AG09309 (cell line): ENCODE measurements at regions not wholly inside any gene's neighbourhood (a gene's known extent, or its start where the extent isn't known, plus 50 kb on each side); places are given as distances from the start of the nearest gene placed in this dataset.
A peak's percentile ranks its signal among the peaks of the same experiment; 100 is the strongest.

ENCODE experiments used
- DNase-seq: peaks from one replicate; pipeline ENCODE4 v3.0.0-alpha.2; 2010; ENCODE audit warnings: low read depth
- H3K4me3 ChIP-seq: 2 replicates; pipeline ENCODE4 v1.5.1; 2011; ENCODE audit warnings: mild to moderate bottlenecking, low read depth, low read length, moderate library complexity; ENCODE audit not compliant: control insufficient read depth
- TF ChIP-seq, protein P1 (sequence below): IDR thresholded peaks from 2 replicates; pipeline ENCODE4 v1.5.1; 2011; ENCODE audit warnings: mild to moderate bottlenecking, low read depth, low read length, inconsistent platforms; ENCODE audit not compliant: insufficient read depth, control insufficient read depth; ENCODE audit errors: missing control alignments

- TF ChIP-seq, protein P1, sequence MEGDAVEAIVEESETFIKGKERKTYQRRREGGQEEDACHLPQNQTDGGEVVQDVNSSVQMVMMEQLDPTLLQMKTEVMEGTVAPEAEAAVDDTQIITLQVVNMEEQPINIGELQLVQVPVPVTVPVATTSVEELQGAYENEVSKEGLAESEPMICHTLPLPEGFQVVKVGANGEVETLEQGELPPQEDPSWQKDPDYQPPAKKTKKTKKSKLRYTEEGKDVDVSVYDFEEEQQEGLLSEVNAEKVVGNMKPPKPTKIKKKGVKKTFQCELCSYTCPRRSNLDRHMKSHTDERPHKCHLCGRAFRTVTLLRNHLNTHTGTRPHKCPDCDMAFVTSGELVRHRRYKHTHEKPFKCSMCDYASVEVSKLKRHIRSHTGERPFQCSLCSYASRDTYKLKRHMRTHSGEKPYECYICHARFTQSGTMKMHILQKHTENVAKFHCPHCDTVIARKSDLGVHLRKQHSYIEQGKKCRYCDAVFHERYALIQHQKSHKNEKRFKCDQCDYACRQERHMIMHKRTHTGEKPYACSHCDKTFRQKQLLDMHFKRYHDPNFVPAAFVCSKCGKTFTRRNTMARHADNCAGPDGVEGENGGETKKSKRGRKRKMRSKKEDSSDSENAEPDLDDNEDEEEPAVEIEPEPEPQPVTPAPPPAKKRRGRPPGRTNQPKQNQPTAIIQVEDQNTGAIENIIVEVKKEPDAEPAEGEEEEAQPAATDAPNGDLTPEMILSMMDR: no peak
Observed at GRCh38 chr3:144629381-144629780, 657.8 kb downstream of the DIPK2A start.

DNA sequence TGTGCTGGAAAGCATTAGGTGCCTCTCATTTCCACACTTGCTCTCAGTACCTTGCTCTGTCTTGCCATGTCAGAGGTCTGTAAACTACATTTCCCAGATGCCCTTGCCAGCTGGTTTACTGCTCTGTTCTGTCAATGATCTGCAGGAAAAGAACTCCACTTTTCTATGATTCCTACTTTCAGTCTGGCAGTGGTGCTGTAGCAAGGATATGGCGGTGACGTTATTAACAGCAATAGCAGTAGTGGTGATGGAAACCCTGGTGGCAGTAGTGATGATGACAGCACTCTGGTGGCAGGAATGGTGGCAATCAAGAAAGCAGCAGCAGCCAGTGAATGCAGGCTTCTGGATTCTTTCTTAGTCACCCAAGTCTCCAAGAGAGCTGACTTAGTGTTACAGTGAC is 665.2 kb downstream of the DIPK2A start:
- H3K4me3 ChIP-seq: no peak overlapping the region
- no peak for DNase-seq
- TF ChIP-seq, protein P1: no peak

More at GRCh38 chr3:144629381-144629780, 657.8 kb downstream of the DIPK2A start:
- no peak overlapping the region for H3K4me3 ChIP-seq
- DNase-seq: no peak

DNA sequence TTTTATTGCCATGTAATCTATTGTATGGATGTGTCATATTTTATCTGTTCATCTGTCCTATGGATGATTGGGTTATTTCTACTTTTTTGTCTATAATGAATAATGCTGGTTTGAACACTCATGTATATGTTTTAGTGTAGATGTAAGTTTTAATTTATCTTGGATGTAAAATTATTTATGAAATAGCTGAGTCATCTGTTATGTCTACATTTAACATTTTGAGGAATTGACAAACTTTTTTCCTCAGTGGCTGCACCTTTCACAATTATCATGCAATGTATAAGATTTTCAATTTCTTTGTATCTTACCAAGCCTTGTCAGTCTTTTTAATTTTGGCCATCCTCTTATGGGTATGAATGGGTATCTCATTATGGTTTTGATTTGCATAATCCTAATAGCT is 666.4 kb downstream of the DIPK2A start:
- TF ChIP-seq, protein P1: no peak
- no peak overlapping the region for H3K4me3 ChIP-seq
- DNase-seq: no peak

GRCh38 chr3:144643771-144644198 is 672.2 kb downstream of the DIPK2A start:
- H3K4me3 ChIP-seq: no peak overlapping the region
- peak; percentile 14 for DNase-seq
- TF ChIP-seq, protein P1: no peak

DNA sequence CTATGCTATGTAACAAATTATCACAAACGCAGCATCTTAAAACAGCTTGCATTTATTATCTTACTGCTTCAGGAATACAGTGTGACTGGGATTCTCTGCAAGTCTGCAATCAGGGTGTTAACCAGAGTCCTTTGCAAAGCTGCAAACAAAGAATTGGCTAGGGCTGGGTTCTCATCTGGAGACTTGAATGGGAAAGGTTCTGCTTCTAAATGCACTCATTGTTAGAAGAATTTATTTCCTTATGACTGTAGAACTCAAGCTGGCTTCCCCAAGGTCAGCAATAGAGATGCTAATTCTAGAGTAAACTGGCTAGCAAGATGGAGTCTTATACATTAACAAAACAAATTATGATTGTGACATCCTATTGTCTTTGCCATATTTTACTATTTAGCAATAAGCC is 673.7 kb downstream of the DIPK2A start:
- no peak for DNase-seq
- TF ChIP-seq, protein P1: no peak

DNA sequence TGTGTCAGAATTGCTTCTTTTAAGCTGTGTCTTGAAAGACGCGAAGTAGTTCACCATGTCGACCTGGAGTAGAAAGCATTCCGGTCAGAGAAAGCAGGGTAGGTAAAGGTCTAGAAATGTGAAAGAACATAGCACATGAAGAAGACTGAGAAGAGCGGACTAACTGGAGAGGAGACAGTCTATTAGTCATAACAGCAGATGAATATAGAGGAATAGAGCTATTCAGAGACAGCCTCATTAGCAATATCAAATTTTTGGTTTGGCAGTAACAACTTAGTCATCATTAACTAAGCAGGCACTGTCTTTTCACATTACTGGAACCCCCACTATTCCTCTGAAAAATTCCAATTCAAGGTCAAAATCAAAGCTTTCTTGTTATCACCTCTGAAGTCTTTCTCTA is 678.8 kb downstream of the DIPK2A start:
- DNase-seq: no peak
- TF ChIP-seq, protein P1: no peak
- H3K4me3 ChIP-seq: no peak overlapping the region

More for the DNA sequence above, 673.7 kb downstream of the DIPK2A start:
- H3K4me3 ChIP-seq: no peak overlapping the region

GRCh38 chr3:144652573-144652972 is 681.0 kb downstream of the DIPK2A start:
- no peak overlapping the region for H3K4me3 ChIP-seq
- peak; percentile 23 for DNase-seq
- TF ChIP-seq, protein P1: no peak
